Endothelial cell of umbilical vein (primary cell): ENCODE measurements at regions not wholly inside any gene's neighbourhood (a gene's known extent, or its start where the extent isn't known, plus 50 kb on each side); places are given as distances from the start of the nearest gene placed in this dataset.

Experiments used
- BruUV-seq: library from RNA; stranded (reverse); fragments of 400-500 nt; replicated peaks from 2 replicates; lab custom pipeline; 2021; lab: Mats Ljungman, UMichigan
- CTCF ChIA-PET: fragments of 300-600, 350-600 bp; sonication (Branson Sonifier 250); formaldehyde crosslinking; loops from one replicate; lab custom pipeline; 2021; ENCODE audit warnings: antibody characterized with exemption, inconsistent platforms; lab: Charles Lee
- POLR2A ChIA-PET: fragments of 300-600, 350-600 bp; sonication (Branson Sonifier 250); formaldehyde crosslinking; loops from one replicate; lab custom pipeline; 2021; ENCODE audit warnings: antibody characterized with exemption, inconsistent platforms; lab: Charles Lee
- DNase-seq: peaks from one replicate; pipeline ENCODE4 v3.0.0-alpha.2; 2011; ENCODE audit warnings: low read depth, low spot score
- FAIRE-seq: peaks from 2 replicates; lab custom pipeline; 2011; peaks lifted over from hg19 to GRCh38; lab: Jason Lieb, UNC
- H2AFZ ChIP-seq: 2 replicates; pipeline ENCODE4 v1.6.0; 2012; ENCODE audit warnings: low read depth, low read length, control low read depth, inconsistent platforms
- H3K27ac ChIP-seq: 2 replicates; pipeline ENCODE4 v1.5.1; 2011; ENCODE audit warnings: low read depth, mild to moderate bottlenecking, control low read depth, low read length, moderate library complexity; ENCODE audit not compliant: insufficient read depth
- H3K27me3 ChIP-seq, 2 experiments: 2 replicates each; pipeline versions ENCODE4 v1.6.0 to v1.6.1; 2011; ENCODE audit warnings: low read length in 2 of 2, mixed read lengths in 1 of 2; ENCODE audit not compliant: control insufficient read depth in 2 of 2, insufficient read depth in 2 of 2
- H3K36me3 ChIP-seq, 2 experiments: 2 replicates in 1 of 2; 3 replicates in 1 of 2; pipeline ENCODE4 v1.5.1; 2011; ENCODE audit warnings: low read length in 2 of 2, mild to moderate bottlenecking in 1 of 2, moderate library complexity in 1 of 2; ENCODE audit not compliant: control insufficient read depth in 2 of 2, insufficient read depth in 2 of 2; ENCODE audit errors: extremely low read depth in 1 of 2
- H3K4me1 ChIP-seq: 3 replicates; pipeline ENCODE4 v1.5.1; 2011; ENCODE audit warnings: mild to moderate bottlenecking, low read length; ENCODE audit not compliant: control insufficient read depth, insufficient read depth; ENCODE audit errors: extremely low read depth
- H3K4me2 ChIP-seq: 2 replicates; pipeline ENCODE4 v1.6.1; 2011; ENCODE audit warnings: low read length, control low read depth, mixed read lengths; ENCODE audit not compliant: insufficient read depth
- H3K4me3 ChIP-seq, 3 experiments: fragments of 200-600 bp in 1 of 3; sonication (generic), shearing (Covaris generic) in 1 of 3; replicated peaks in 1 of 3; 2 replicates each; pipeline ENCODE4 v1.5.1; 2011 to 2016; ENCODE audit warnings: control low read depth in 3 of 3, low read length in 3 of 3, mild to moderate bottlenecking in 2 of 3, inconsistent platforms in 1 of 3, low read depth in 1 of 3, moderate library complexity in 1 of 3; ENCODE audit not compliant: insufficient read depth in 1 of 3
- H3K79me2 ChIP-seq: 2 replicates; pipeline ENCODE4 v1.6.0; 2012; ENCODE audit warnings: low read length, inconsistent platforms; ENCODE audit not compliant: control insufficient read depth, insufficient read depth
- H3K9ac ChIP-seq: replicated peaks from 2 replicates; pipeline ENCODE3; 2011; ENCODE audit warnings: low read length, control low read depth; ENCODE audit not compliant: insufficient read depth; ENCODE audit errors: extremely low read depth
- H3K9me1 ChIP-seq: replicated peaks from 3 replicates; pipeline ENCODE4 v1.6.0; 2011; ENCODE audit warnings: mild to moderate bottlenecking, low read length; ENCODE audit not compliant: control insufficient read depth, insufficient read depth; ENCODE audit errors: extremely low read depth
- H3K9me3 ChIP-seq: replicated peaks from 2 replicates; pipeline ENCODE4 v1.5.1; 2012; ENCODE audit warnings: low read length, inconsistent platforms; ENCODE audit not compliant: control insufficient read depth, insufficient read depth
- H4K20me1 ChIP-seq: replicated peaks from 2 replicates; pipeline ENCODE3; 2011; ENCODE audit warnings: mild to moderate bottlenecking, low read length; ENCODE audit not compliant: control insufficient read depth, insufficient read depth; ENCODE audit errors: extremely low read depth
- CTCF ChIP-seq, 2 donors: IDR thresholded peaks; 1 replicate in 1 of 2; 2 replicates in 1 of 2; pipeline ENCODE4 v1.5.1; 2011; ENCODE audit warnings: low read length in 2 of 2, mild to moderate bottlenecking in 2 of 2, moderate library complexity in 2 of 2, control low read depth in 1 of 2, inconsistent platforms in 1 of 2, low read depth in 1 of 2; ENCODE audit not compliant: insufficient read depth in 1 of 2; ENCODE audit errors: extremely low read depth in 1 of 2
- EZH2 ChIP-seq: IDR thresholded peaks from 2 replicates; pipeline ENCODE4 v1.6.1; 2012; ENCODE audit warnings: borderline replicate concordance, low read depth, mild to moderate bottlenecking, moderate library complexity, low read length, inconsistent platforms; ENCODE audit not compliant: severe bottlenecking
- FOS ChIP-seq: IDR thresholded peaks from 2 replicates; pipeline ENCODE4 v1.6.1; 2011; ENCODE audit warnings: mild to moderate bottlenecking, low read length, moderate library complexity, borderline replicate concordance; ENCODE audit not compliant: insufficient read depth
- GATA2 ChIP-seq: IDR thresholded peaks from 2 replicates; pipeline ENCODE4 v1.7.0; 2011; ENCODE audit warnings: low read depth, mild to moderate bottlenecking, moderate library complexity, mixed read lengths, low read length; ENCODE audit not compliant: insufficient read length, insufficient read depth
- JUN ChIP-seq: IDR thresholded peaks from 2 replicates; pipeline ENCODE4 v1.6.1; 2011; ENCODE audit warnings: borderline replicate concordance, low read depth; ENCODE audit not compliant: insufficient read length, insufficient read depth
- MAX ChIP-seq: IDR thresholded peaks from 2 replicates; pipeline ENCODE4 v1.6.1; 2011; ENCODE audit not compliant: insufficient read depth, insufficient read length
- MYC ChIP-seq: IDR thresholded peaks from one replicate; pipeline ENCODE4 v1.6.1; 2011; ENCODE audit warnings: mild to moderate bottlenecking, low read depth, low read length
- POLR2A ChIP-seq: IDR thresholded peaks from 2 replicates; pipeline ENCODE4 v1.6.1; 2012; ENCODE audit warnings: low read depth, mild to moderate bottlenecking, control low read depth, low read length
- POLR2AphosphoS5 ChIP-seq: IDR thresholded peaks from 2 replicates; pipeline ENCODE4 v1.6.1; 2012; ENCODE audit warnings: low read depth, mild to moderate bottlenecking, control low read depth, low read length, moderate library complexity; ENCODE audit not compliant: insufficient read depth
- dilution Hi-C: fragments of 300-500 bp; cut with MboI; formaldehyde crosslinking; loops from one replicate; pipeline ENCODE4 v1.15.0; 2019; ENCODE audit warnings: low sequenced_read_pairs; ENCODE audit not compliant: extremely low pct_ligation_motif_present
- intact Hi-C: fragments of 100-400 bp; cut with micrococcal nuclease; formaldehyde crosslinking; loops from one replicate; pipeline ENCODE4 v1.10.0; 2022

GRCh38 chr1:181326348-181326747 is 157.0 kb upstream of the CACNA1E start:
- Histone ChIP-seq H3K36me3 (no peaks in the 10 kb centered on the region), H3K27me3 (no peaks in the 10 kb centered on the region), H3K79me2 (no peaks in the 10 kb centered on the region), H2AFZ (no peak overlapping the region), H3K4me3 (no peak overlapping the region), H4K20me1 (no peaks in the 10 kb centered on the region), H3K27ac (no peak overlapping the region), H3K9ac (no peak overlapping the region), H3K4me2 (no peak overlapping the region), H3K9me1 (no peaks in the 10 kb centered on the region), H3K4me1 (no peaks in the 10 kb centered on the region), H3K9me3 (no peaks in the 10 kb centered on the region)
- BruUV-seq = no TSS peak
- DNase-seq (no peak), FAIRE-seq (no peak)
- dilution Hi-C loops = no loop called here
- POLR2A ChIA-PET = no interaction called here
- TF ChIP-seq CTCF (IDR thresholded peaks at IDR 0.05; ENCODE audit: extremely low read depth in 1 of 2, insufficient read depth in 1 of 2, low read depth in 1 of 2, low read length in 2 of 2) (no peak), FOS (no peak), GATA2 (no peak), EZH2 (no peak), POLR2AphosphoS5 (no peak), POLR2A (no peak), MYC (no peak), MAX (no peak), JUN (no peak)
- CTCF ChIA-PET = no interaction called here
- intact Hi-C loops = loop anchor here (10.0 kb wide), 1 partner anchor 132 kb away; no protein-coding TSS in a partner anchor
